HEK293T (cell line): ENCODE measurements at regions not wholly inside any gene's neighbourhood (a gene's known extent, or its start where the extent isn't known, plus 50 kb on each side); places are given as distances from the start of the nearest gene placed in this dataset.

ENCODE experiments used
- CTCF ChIA-PET: fragments of 350-600 bp; formaldehyde crosslinking; extraction: SDS; loops from one replicate; lab custom pipeline; 2021; ENCODE audit warnings: antibody characterized with exemption, inconsistent platforms; lab: Yijun Ruan, JAX
- POLR2A ChIA-PET: fragments of 350-600 bp; formaldehyde crosslinking; extraction: SDS; loops from one replicate; lab custom pipeline; 2020; ENCODE audit warnings: antibody characterized with exemption, inconsistent platforms; lab: Yijun Ruan, JAX
- DNase-seq: peaks from one replicate; pipeline ENCODE4 v3.0.0; 2012; ENCODE audit warnings: mixed read lengths; ENCODE audit errors: extremely low spot score
- ARNT ChIP-seq: fragments of 450-650 bp; IDR thresholded peaks from 2 replicates; pipeline ENCODE4 v1.6.1; 2017; ENCODE audit warnings: mild to moderate bottlenecking
- BHLHE40 ChIP-seq: fragments of 450-650 bp; IDR thresholded peaks from 2 replicates; pipeline ENCODE4 v1.6.1; 2016; ENCODE audit warnings: mild to moderate bottlenecking, moderate library complexity, borderline replicate concordance
- CTBP1 ChIP-seq: fragments of 450-650 bp; IDR thresholded peaks from 2 replicates; pipeline ENCODE4 v1.6.1; 2016; ENCODE audit warnings: borderline replicate concordance
- ELF4 ChIP-seq: fragments of 450-650 bp; IDR thresholded peaks from 2 replicates; pipeline ENCODE4 v1.6.1; 2017; ENCODE audit warnings: antibody characterized with exemption
- FOXA1 ChIP-seq: fragments of 450-650 bp; IDR thresholded peaks from 2 replicates; pipeline ENCODE4 v1.6.1; 2016; ENCODE audit warnings: mild to moderate bottlenecking
- FOXK2 ChIP-seq: fragments of 450-650 bp; IDR thresholded peaks from 2 replicates; pipeline ENCODE4 v1.6.1; 2016; ENCODE audit warnings: mild to moderate bottlenecking
- FOXM1 ChIP-seq: fragments of 450-650 bp; IDR thresholded peaks from 2 replicates; pipeline ENCODE4 v1.6.1; 2017; ENCODE audit warnings: mild to moderate bottlenecking, borderline replicate concordance
- HDGF ChIP-seq: fragments of 450-650 bp; IDR thresholded peaks from 2 replicates; pipeline ENCODE4 v1.6.1; 2017; ENCODE audit warnings: antibody characterized with exemption, borderline replicate concordance
- L3MBTL2 ChIP-seq: fragments of 450-650 bp; conservative IDR thresholded peaks from 2 replicates; pipeline ENCODE4 v1.6.1; 2016; ENCODE audit warnings: mild to moderate bottlenecking
- LEF1 ChIP-seq: fragments of 450-650 bp; IDR thresholded peaks from 2 replicates; pipeline ENCODE4 v1.6.1; 2017; ENCODE audit warnings: mild to moderate bottlenecking, borderline replicate concordance
- NFRKB ChIP-seq: fragments of 450-650 bp; IDR thresholded peaks from 2 replicates; pipeline ENCODE4 v1.6.1; 2016; ENCODE audit warnings: mild to moderate bottlenecking, moderate library complexity
- PKNOX1 ChIP-seq: fragments of 450-650 bp; IDR thresholded peaks from 2 replicates; pipeline ENCODE4 v1.6.1; 2016
- SP1 ChIP-seq: fragments of 450-650 bp; IDR thresholded peaks from 2 replicates; pipeline ENCODE4 v1.6.1; 2017
- SUZ12 ChIP-seq: fragments of 450-650 bp; IDR thresholded peaks from 2 replicates; pipeline ENCODE4 v1.6.1; 2016; ENCODE audit warnings: mild to moderate bottlenecking
- TARDBP ChIP-seq: fragments of 450-650 bp; IDR thresholded peaks from 2 replicates; pipeline ENCODE4 v1.6.1; 2016
- ZNF384 ChIP-seq: fragments of 450-650 bp; IDR thresholded peaks from 2 replicates; pipeline ENCODE4 v1.6.1; 2016

GRCh38 chr12:93179792-93180191 lies 197.9 kb upstream of the NUDT4 start:
- POLR2A ChIA-PET: no interaction called here
- DNase-seq: no peak
- TF ChIP-seq ZNF384 (no peak), HDGF (no peak), LEF1 (no peak), SP1 (no peak), FOXK2 (no peak), ARNT (no peak), CTBP1 (no peak), NFRKB (no peak), FOXM1 (no peak)
- CTCF ChIA-PET: no interaction called here

- DNase-seq: no peak
- POLR2A ChIA-PET: no interaction called here
- CTCF ChIA-PET: interaction anchor here (0.6 kb wide), 1 partner anchor 191 kb away, joined by 3 read pairs; no protein-coding TSS in a partner anchor
- TF ChIP-seq PKNOX1: no peak
- no peak for TF ChIP-seq SP1
- no peak for TF ChIP-seq ARNT
- TF ChIP-seq FOXA1: no peak
These were observed 197.2 kb upstream of the NUDT4 start for GRCh38 chr12:93180566-93180965.

- no peak for DNase-seq
- ChIA-PET POLR2A (no interaction called here), CTCF (no interaction called here)
- TF ChIP-seq CTBP1 (no peak), FOXM1 (no peak), FOXK2 (no peak), PKNOX1 (no peak), ARNT (no peak), L3MBTL2 (no peak), HDGF (no peak), LEF1 (no peak), ELF4 (no peak), ZNF384 (no peak)
These were observed 196.2 kb upstream of the NUDT4 start for GRCh38 chr12:93181409-93181965.

- POLR2A ChIA-PET: no interaction called here
- TF ChIP-seq LEF1 (no peak), PKNOX1 (no peak), FOXA1 (no peak)
- CTCF ChIA-PET: no interaction called here
- DNase-seq: no peak
These were observed 193.6 kb upstream of the NUDT4 start for GRCh38 chr12:93183940-93184671.

- TF ChIP-seq SP1: no peak
- TF ChIP-seq CTBP1: no peak
- no peak for TF ChIP-seq FOXA1
- no peak for TF ChIP-seq FOXM1
- TF ChIP-seq LEF1: no peak
- no peak for TF ChIP-seq PKNOX1
- no peak for TF ChIP-seq BHLHE40
- TF ChIP-seq ARNT: no peak
- TF ChIP-seq FOXK2: no peak
- ChIA-PET POLR2A (no interaction called here), CTCF (no interaction called here)
- no peak for DNase-seq
These were observed 192.9 kb upstream of the NUDT4 start for GRCh38 chr12:93184672-93185368.

- TF ChIP-seq SP1 (no peak), L3MBTL2 (no peak), ZNF384 (no peak), LEF1 (no peak), ELF4 (no peak), FOXM1 (no peak), PKNOX1 (no peak), CTBP1 (no peak), FOXK2 (no peak), BHLHE40 (no peak), NFRKB (no peak), HDGF (no peak), ARNT (no peak), FOXA1 (no peak), SUZ12 (no peak), TARDBP (no peak)
- CTCF ChIA-PET: no interaction called here
- POLR2A ChIA-PET: no interaction called here
- DNase-seq: no peak
These were observed 192.4 kb upstream of the NUDT4 start for GRCh38 chr12:93185369-93185741.
